ENCODE measurements at regions not wholly inside any gene's neighbourhood (a gene's known extent, or its start where the extent isn't known, plus 50 kb on each side); places are given as distances from the start of the nearest gene placed in this dataset.

GRCh38 chr2:104648376-104648775, 205.5 kb upstream of the POU3F3 start:
- Histone ChIP-seq H3K79me2 (ENCODE audit: control insufficient read depth in 1 of 2, insufficient read depth in 2 of 2, low read length in 2 of 2) (no peaks in the 10 kb centered on the region), H2BK12ac (ENCODE audit: low read depth, low read length) (no peak overlapping the region), H4K8ac (ENCODE audit: extremely low read depth, insufficient read depth, low read length) (no peak overlapping the region), H3K27me3 (replicated peaks in 1 of 4; ENCODE audit: control insufficient read depth in 3 of 4, extremely low read depth in 1 of 4, insufficient read depth in 3 of 4, low read length in 3 of 4) (no peaks in the 10 kb centered on the region), H3K14ac (ENCODE audit: insufficient read length) (no peak overlapping the region), H2BK5ac (ENCODE audit: low read depth, low read length) (no peak overlapping the region), H3K23ac (ENCODE audit: insufficient read length) (no peak overlapping the region), H4K91ac (replicated peaks; ENCODE audit: insufficient read length, low read length) (no peak overlapping the region), H3K4me3 (ENCODE audit: extremely low read depth in 1 of 4, insufficient read depth in 2 of 4, low read depth in 3 of 4, low read length in 4 of 4) (no peak overlapping the region), H3K18ac (ENCODE audit: extremely low read depth, low read length) (no peak overlapping the region), H2BK15ac (ENCODE audit: low read length) (no peak overlapping the region), H4K20me1 (replicated peaks in 1 of 2; ENCODE audit: control insufficient read depth in 1 of 2, insufficient read depth in 2 of 2, low read length in 2 of 2) (no peaks in the 10 kb centered on the region), H3K9me3 (ENCODE audit: insufficient read depth in 2 of 2, low read depth in 1 of 2, low read length in 1 of 2) (no peaks in the 10 kb centered on the region), H3K23me2 (ENCODE audit: low read depth, low read length) (no peaks in the 10 kb centered on the region; the same call in 1 of the 2 replicates), H3K4me1 (replicated peaks in 1 of 4; ENCODE audit: control insufficient read depth in 3 of 4, insufficient read depth in 4 of 4, low read length in 3 of 4) (no peaks in the 10 kb centered on the region), H2BK120ac (replicated peaks; ENCODE audit: low read depth, low read length) (no peak overlapping the region), H2AK5ac (ENCODE audit: low read depth, low read length) (no peak overlapping the region), H3K27ac (ENCODE audit: low read depth, low read length) (no peak overlapping the region), H3K79me1 (ENCODE audit: low read depth, low read length) (no peaks in the 10 kb centered on the region), H2BK20ac (ENCODE audit: low read length) (no peak overlapping the region), H3K4ac (replicated peaks; ENCODE audit: insufficient read length, low read depth, low read length) (no peak overlapping the region), H2AFZ (ENCODE audit: low read length) (no peak overlapping the region), H3K9ac (replicated peaks in 1 of 4; ENCODE audit: extremely low read depth in 1 of 4, low read depth in 3 of 4, low read length in 3 of 4) (no peak overlapping the region), H3K36me3 (ENCODE audit: control insufficient read depth in 2 of 4, insufficient read depth in 4 of 4, low read length in 3 of 4) (no peaks in the 10 kb centered on the region), H3K4me2 (ENCODE audit: insufficient read depth in 1 of 2, low read depth in 2 of 2, low read length in 2 of 2) (no peak overlapping the region), H3K56ac (replicated peaks; ENCODE audit: insufficient read length, low read depth, low read length) (no peak overlapping the region), H4K5ac (ENCODE audit: insufficient read length, low read depth, low read length) (no peak overlapping the region)
- no peak for DNase-seq (ENCODE audit: low read depth in 1 of 2, low spot score in 2 of 2)
- 93% methylated on average over 2 of the region's 2 CpGs; no CpG with 5 or more reads in 1 of the 2 experiments for WGBS, 2 experiments (ENCODE audit: extremely low coverage in 1 of 2, insufficient coverage in 1 of 2, insufficient read length in 1 of 2, insufficient replicate concordance in 2 of 2, low coverage in 1 of 2, low lambda C conversion rate in 2 of 2, missing lambda C conversion rate in 1 of 2)
- FAIRE-seq, result no peak
- ChIA-PET CTCF (ENCODE audit: partially characterized antibody) (no interaction called here), POLR2A (ENCODE audit: partially characterized antibody) (no interaction called here)
- TF ChIP-seq SIX5 (IDR thresholded peaks at IDR 0.05; ENCODE audit: low read depth, low read length) (no peak), RNF2 (IDR thresholded peaks at IDR 0.05; ENCODE audit: borderline replicate concordance, low read depth, low read length, missing control alignments, poor library complexity, severe bottlenecking) (no peak), YY1 (IDR thresholded peaks at IDR 0.05; ENCODE audit: low read depth, low read length) (no peak), CREB1 (IDR thresholded peaks at IDR 0.05) (no peak), PHF8 (conservative IDR thresholded peaks at IDR 0.05; ENCODE audit: low read depth, low read length) (no peak), SAP30 (IDR thresholded peaks at IDR 0.05; ENCODE audit: insufficient read depth, insufficient replicate concordance, low read length) (no peak), USF2 (IDR thresholded peaks at IDR 0.05; ENCODE audit: low read length) (no peak), KDM1A (IDR thresholded peaks at IDR 0.05; ENCODE audit: borderline replicate concordance, low read length) (no peak), ASH2L (IDR thresholded peaks at IDR 0.05; ENCODE audit: low read length) (no peak), EP300 (IDR thresholded peaks at IDR 0.05; ENCODE audit: borderline replicate concordance in 1 of 2, low read depth in 2 of 2, low read length in 2 of 2) (no peak), CBX8 (IDR thresholded peaks at IDR 0.05; ENCODE audit: borderline replicate concordance, low read depth, low read length) (no peak), BCL11A (IDR thresholded peaks at IDR 0.05; ENCODE audit: low read depth in 2 of 2, low read length in 2 of 2) (no peak), TEAD4 (IDR thresholded peaks at IDR 0.05; ENCODE audit: low read depth, low read length) (no peak), SP2 (IDR thresholded peaks at IDR 0.05; ENCODE audit: low read length) (no peak), SP4 (IDR thresholded peaks at IDR 0.05; ENCODE audit: low read length) (no peak)

All from H1 (cell line).